UCSD-AML1 (cell line): ENCODE measurements at regions not wholly inside any gene's neighbourhood (a gene's known extent, or its start where the extent isn't known, plus 50 kb on each side); places are given as distances from the start of the nearest gene placed in this dataset.

Experiments used
- DNase-seq: peaks from one replicate; lab custom pipeline; 2025; ENCODE audit not compliant: unreplicated experiment; lab: John Stamatoyannopoulos, UW

DNA sequence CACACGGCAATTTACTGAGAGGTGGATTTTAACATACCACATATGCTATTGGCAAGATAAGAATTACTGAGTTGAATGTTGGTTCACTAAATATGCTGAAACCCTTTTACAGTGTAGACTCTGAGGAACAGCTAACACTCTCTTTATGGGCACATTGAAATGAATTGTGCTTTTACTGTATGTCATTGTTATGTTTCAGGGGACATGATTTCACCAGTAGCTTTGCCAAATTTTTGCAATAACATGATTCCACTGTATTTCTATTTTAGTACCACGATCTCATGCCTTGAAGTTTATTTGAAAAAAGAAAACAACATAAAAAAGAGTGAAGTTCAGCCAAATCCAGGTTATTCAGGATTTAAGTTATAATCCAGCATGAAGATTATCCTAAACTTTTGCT is 188.5 kb downstream of the HLX start:
- DNase-seq = no peak

DNA sequence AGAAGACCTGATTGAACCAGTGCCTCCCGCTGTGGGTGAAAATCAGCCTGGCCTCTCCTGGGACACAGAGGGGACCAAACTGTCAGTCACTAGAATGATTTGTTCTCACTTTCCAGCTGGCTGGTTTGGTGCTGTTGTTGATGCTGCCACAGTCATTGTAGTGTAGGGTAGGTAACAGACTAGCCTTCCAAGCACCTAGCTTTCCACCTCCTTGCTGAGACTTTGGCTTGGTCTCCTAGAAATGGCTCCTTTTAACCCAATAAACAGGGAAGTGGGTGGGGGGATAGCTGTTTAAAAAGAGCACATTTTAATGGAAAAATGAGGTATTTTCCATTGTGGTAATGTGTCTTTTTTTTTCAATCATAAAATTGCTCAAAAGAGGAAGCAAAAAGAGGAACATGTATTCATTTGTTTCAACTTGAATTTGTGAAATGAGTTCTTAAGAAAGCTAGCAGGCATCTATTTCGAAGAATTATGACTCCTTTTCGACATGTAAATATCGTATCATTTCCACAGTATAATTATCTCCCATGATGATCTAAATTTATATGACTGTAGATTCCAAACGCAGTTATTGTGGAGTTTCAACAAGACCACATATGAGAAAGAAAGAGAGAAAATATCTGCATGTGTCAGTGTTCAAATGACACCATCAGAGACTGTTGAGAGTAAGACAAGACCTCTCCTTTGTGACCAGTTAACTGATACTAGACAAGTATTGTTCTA is 190.1 kb downstream of the HLX start:
- peak; percentile 53 for DNase-seq

DNA sequence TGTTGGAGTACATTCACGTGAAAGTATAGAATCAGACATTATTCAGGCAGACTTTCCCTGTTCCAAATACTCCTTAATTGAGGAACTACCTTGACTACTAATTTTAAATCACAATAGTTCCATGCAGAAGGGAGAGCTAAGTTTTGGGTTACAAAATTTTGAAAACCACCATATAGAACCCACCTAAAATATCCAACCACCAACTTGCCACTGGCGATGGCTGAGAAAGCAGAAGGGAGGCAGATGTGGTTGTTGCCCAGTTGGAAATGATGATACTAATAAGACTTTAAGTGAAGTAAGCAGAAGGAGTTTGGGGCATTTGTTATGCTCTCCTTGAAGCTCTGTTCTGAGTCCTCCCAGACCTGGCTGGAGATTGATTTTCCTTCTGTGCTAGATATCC is 190.7 kb downstream of the HLX start:
- no peak for DNase-seq

DNA sequence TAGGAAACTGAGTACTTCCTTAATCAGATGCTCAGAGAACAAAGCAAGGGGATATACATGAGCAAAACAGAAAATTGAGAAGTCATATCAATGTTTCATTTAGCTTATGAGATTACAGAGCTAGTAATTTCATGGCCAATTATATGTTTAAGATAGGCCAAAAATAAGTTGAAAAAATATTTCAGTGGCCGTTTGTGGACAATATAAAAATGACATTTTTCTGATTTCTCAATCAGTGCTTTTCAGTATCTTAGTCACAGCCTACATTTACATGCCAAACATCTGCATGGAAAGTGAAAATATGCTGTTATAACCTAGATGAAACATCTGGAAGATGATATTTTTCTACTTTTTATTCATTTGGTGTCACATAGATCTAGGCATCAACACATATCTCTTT is 192.5 kb downstream of the HLX start:
- no peak for DNase-seq

DNA sequence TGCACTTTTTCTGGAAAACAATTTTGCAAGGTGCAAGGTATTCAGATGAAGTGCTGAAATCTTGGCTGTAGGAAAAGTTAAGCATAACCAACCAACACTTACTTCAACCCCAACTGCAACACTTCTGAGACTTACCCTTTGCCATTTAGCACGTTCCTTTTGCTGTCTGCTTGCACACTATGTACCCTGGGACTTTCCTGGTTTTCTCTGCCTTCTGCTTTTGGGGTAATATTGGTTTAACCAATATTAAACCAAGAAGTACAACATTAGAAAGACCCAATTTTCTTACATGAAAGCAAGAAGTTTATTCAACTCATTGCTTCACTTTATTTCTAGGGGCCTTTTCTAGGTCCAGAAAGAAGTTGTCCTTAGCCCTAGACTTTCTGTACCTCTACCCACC is 193.0 kb downstream of the HLX start:
- DNase-seq = no peak

DNA sequence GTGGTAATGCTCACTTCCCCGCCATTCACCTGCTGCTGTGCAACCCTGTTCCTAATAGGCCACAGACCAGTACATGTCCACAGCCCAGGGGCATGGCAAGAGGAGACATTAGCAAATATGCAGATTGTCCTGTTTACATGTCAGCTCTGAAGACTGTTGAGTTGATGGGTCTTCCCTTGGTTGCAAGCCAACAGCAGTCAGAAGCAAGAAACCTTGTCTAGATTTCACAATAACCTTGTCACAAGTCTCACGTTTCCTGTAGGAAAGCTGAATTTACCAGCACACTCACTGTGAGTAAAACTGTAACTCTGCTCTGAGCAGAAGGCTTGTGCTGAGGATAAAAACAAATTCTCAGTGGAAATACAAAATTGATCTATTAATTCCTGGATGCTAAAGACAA is 195.1 kb downstream of the HLX start:
- peak; percentile 20 for DNase-seq

DNA sequence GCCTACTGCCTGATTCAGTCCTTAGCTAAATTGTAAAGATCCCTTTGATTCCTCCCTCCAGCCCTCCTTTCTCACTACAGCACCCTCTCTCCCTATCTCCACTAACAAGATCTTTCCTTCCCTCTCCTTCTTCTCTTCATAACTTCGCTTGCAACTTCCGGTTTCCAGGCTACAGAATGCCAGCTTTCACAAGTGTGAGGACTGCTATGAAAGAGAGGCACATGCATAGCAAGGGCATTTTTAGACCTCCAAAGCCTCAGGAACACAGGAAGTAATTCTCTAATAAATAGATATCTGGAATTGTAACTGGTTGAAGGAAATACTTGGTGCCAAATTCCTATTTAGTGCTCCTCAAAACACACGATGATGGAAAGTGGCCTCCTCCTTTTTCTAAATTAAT is 196.7 kb downstream of the HLX start:
- no peak for DNase-seq

DNA sequence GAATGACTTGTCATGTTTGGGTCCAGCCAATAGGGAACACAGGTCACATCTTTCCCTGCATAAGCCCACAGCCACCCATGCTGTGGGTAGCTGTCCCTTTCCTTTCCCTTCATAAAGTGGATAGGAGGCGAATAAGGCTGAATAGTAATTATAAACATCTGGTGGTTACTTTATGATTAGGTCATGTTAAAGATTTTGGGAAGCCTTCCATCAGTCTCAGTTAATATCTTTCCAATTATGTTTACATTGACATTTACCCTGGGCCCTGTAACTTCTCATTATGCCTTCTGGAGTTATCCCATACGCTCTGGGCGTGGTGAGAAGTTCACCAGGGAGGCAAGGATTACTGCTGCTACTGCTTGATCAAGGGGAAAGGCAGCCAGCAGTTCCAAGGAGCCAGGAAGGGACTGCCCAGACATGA is 197.2 kb downstream of the HLX start:
- DNase-seq = no peak

DNA sequence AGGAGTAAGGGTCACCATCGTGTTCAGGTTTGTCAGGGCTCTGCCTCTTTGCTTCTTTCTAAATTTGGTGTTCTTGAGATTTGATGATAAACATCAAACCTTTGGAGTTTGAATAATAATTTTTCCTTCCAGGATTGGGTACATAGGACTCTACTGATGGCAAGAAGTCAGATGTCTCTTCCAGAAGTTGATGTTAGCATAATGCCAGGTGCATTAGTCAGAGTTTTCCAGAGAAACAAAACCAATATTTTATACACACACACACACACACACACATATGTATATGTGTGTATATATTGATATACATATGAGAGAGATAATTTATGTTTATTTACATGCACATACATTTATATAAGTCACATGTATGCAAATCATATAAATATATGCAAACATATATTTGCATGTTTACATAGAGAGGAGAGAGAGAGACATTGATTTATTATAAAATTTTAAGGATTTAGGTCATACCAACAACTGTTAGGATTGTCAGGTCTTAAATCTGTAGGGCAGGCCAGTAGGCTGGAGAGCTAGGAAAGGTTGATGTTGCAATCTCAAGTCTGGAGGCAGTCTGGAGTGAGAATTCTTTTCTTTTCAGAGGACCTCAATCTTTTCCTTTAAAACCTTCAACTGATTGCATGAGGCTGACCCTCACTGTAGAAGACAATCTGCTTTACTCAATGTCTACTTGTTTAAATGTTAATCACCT is 199.2 kb downstream of the HLX start:
- DNase-seq = no peak

DNA sequence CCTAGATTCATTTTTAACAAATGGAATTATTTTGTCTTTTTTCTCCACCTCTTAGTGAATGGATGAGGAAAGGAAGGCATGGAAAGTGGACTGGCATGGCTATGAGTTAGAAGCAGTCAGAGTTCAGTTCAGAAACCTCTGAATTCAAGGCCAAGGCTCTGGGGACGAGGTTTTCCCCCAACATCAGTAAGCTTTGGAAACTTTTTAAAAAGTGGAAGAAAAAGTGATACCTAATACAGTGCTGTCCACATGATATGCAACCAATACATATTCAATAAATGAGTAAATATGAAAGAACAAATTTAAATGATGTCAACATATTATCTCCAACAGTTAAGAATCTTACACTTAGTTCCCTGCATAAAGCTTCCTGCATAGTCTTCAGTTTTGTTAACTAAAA is 204.7 kb downstream of the HLX start:
- DNase-seq = no peak

DNA sequence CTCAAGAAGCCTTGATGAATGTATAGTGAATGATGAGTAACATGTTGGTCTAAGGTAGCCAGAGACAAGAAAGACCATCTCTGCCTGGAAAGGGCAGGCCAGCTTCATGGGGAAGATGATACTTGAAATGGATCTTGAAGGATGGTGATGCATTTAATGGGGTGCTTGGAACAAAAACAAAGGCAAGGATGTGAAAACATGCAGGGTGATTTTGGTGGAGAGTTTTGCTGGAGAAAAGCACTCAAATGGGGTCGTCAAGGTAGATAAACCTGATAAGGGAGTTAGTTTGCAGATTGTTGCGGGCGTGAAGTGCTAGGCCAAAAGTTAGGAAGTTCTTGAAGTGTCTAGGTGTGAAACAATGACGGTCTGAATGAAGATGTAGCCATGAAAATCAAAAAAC is 205.4 kb downstream of the HLX start:
- DNase-seq = no peak

DNA sequence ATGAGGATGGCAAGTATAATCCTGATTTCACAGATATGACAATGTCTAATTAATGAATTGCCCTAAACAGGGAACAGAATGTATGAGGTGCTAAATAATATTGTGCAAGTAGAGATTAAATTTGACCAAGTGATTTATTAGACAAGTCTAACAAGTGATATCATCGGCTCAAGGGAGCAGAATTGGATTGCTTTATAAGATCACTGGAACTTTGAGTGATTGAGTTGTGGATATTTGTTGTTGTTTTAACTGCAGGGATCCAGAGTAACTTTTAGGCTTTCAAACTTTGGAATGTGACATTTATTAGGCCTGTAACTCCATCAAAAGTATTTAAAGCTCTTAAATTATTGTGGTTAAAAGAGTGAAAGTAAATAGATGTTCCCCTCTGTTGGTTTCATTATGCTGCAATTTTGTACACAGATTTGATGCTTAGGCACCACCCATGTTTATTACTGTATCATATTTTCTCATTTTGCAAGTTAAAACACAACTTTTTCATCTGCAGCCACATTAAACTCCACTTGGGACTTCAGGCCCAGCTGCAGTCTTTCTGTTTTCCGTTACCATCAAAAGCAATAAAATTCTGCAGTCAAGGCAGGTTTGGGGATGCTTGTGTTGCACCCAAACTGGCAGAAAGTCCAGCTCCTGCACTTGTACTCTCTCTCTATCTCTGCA is 206.6 kb downstream of the HLX start:
- no peak for DNase-seq

DNA sequence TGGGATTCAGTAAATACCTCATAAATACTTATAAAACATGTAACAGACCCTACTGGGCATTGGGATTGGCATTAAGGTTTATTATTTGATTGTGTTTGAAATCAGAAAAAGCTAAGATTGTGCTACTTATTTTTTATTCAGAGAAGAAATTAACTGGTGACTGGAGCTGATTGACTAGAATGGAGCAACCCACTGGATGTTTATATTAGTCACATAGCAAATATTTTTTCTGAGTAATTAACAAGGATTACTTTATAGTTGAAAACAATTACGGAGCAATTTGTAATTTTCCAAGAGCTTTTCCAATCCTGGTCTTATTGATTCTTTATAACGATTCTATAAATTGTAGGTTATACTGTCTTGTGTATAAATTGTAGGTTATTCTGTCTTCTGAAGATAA is 208.7 kb downstream of the HLX start:
- DNase-seq = no peak

DNA sequence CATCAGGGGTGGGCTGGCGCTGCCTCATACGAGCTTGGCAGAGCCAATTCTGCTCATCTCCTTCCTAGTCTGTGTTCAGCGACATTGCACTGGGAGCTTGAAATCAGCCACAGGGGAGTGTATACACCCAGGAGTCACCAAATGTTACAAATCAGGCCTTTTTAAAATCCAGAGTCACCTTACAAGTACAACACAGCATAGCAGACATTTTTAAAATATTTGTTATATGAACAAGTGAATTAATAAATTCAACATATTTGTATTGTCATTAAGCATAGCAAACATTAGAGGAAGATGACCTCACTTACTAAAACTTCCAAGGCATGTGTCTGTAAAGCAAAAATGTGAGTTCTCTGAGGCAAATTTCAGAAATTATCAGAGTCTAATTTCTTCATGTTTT is 210.0 kb downstream of the HLX start:
- no peak for DNase-seq

DNA sequence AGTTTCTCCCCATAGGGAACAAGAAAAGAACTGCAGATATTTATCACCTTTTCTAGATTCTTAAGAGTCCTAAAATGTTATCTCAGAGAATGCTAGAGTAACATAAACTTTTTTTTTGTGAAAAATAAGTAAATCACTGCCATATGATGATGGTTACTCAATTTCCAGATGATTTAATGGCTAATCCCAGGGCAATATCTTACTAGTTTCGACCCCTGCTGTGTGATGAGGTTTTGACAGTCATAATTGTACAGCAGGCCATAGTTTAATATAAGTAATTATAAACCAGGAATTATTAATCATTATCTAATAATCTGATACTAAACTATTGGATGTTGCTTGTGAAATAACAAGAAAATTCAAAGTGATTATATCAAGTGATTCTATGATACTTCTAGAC is 210.6 kb downstream of the HLX start:
- DNase-seq = no peak

DNA sequence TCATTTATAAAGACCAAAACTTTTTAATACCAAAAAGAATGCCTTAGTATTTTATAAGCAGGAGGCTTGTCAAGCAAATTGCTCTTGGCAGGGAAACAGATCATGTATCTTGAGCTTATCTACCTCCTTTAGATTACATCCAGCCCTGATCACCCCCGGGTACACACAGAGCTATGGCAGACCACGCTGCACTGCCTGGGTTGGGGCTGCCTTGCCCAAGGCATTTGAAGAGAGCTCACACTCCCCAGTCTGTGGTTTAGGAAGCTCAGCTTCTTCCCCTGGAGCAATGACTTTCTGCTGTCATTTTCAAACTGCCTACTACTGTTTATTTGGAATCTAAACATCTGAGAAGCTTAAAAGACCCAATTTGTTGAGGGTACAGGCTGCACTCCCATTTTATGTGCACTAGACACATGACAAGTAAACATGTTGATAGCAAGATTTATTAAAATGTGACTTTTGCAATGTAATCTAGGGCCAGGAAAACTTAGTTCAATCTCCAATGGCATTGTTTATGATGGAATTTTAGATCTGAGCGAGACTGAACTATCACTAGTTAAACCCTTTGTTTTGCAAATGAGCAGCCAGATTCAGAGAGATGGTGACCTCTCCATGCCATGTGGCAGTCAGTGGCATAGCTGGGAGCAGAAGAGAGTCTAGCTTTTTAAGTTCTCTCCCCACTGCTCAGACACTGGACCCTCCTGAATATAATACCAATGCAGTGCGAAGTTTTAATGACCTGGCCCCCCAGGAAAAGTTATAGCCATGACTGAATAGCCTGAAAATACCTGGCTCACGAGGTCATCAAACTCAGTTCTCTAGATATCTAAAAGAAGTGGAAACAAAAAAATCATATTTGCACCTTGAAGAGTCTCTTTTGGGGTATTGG is 214.9 kb downstream of the HLX start:
- DNase-seq = peak; percentile 27

DNA sequence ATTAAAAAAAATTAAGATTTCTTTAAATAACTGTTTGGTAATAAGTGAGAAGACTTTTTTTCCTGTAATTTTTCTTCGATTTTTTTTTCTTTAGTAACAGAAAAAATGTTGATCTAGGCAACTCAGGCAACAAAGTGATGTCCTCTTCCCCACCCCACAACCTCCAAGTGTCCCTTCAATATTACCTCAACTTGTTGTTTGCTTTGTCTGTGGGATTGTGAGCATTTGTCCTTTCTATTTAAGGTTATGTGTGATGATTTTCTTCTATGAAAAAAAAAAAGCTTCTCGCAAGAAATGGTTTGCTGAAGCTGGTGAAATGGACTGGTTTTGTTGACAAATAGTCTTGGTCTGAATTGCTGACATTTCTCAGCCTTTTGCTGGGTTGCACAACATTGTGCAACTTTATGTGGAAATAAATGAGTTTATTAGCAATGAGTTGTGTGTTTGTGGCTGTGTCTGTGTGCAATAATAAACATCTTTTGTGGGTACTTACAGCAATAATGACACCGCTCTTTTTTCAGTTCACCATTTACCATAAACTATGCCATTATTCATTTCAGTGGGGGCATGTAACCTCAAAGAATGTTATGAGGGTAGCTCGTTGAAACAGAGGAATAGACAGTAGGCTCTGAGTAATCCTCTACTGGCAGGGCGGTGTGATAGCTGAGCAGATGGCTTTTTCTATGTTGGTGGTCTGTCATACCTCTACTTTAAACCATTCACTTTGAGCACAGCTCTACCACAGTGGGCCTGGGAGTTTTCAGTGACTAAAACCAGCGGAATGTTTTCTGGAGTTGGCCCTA is 218.4 kb downstream of the HLX start:
- DNase-seq = no peak

DNA sequence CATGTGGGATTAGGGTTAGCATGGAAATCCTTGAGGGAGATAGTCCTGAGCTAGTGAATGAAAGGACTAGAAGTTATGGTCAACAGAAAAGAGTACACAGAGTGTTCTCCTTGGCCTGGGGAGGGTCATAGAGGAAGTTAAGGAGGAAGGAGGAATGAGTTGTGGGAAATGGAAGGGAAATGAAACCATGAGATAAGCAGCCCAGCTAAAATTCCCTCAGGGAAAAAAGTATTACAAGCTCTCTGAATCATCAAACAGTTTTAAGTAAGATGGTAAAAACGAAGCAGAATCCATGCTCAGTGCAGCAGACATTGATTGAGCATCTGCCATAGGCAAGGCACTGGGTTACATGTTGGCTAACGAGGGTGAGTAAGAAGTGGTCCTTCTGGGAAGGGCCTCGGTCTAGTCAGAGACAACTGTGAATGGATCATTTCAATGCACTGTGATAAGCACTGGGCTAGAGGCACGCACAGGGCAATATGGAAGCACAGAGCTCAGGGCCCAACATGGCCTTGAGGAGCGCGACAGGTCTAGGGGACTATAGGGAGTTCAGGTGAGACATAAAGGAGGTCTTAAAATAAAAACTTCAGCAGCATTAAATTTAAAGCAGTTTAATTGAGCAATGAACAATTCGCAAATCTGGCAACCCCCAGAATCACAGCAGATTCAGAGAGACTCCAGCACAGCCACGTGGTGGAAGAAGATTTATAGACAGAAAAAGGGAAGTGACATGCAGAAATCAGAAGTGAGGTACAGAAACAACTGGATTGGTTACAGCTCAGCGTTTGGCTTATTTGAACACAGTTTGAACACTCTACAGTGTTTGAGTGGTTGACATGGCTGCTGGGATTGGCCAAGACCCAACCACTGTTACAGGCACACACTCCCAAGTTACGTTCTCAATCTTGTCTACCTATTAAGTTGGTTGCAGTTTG is 219.5 kb downstream of the HLX start:
- DNase-seq = peak; percentile 16
